ENCODE measurements at regions not wholly inside any gene's neighbourhood (a gene's known extent, or its start where the extent isn't known, plus 50 kb on each side); places are given as distances from the start of the nearest gene placed in this dataset.

DNA sequence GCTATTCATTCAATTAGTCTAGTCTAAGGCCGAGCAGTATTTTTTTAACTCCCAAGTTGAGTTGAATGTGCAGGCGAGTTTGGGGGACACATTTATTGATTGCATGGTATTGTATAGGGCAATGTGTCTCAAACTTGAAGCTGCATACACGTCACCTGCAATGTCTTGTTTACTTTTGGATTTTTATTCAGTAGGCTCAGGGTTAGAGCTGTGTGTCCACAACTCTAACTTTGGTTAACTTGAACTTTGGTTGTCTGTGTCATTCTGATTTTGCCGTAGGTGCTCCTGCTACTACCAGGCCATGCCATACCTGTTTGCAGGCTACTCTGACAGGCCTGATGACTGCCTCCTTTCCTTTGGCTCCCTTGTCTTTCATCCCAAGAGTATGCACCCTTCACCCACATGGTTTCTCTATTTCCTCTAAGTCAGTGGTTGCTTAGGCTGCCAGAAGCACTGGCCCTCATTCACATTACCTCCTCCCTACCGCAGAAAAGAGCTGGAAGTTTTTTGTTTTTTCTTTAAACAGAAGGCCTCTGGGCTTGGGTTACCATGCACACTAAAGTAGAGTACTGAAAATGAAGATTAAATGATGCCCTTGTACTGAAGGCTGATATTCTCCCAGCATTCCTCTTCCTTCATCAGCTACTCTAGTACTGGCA is 219.4 kb upstream of the SPOPL start:
- TF ChIP-seq, protein P1, sequence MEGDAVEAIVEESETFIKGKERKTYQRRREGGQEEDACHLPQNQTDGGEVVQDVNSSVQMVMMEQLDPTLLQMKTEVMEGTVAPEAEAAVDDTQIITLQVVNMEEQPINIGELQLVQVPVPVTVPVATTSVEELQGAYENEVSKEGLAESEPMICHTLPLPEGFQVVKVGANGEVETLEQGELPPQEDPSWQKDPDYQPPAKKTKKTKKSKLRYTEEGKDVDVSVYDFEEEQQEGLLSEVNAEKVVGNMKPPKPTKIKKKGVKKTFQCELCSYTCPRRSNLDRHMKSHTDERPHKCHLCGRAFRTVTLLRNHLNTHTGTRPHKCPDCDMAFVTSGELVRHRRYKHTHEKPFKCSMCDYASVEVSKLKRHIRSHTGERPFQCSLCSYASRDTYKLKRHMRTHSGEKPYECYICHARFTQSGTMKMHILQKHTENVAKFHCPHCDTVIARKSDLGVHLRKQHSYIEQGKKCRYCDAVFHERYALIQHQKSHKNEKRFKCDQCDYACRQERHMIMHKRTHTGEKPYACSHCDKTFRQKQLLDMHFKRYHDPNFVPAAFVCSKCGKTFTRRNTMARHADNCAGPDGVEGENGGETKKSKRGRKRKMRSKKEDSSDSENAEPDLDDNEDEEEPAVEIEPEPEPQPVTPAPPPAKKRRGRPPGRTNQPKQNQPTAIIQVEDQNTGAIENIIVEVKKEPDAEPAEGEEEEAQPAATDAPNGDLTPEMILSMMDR (IDR thresholded peaks at IDR 0.05), result no peak
- TF ChIP-seq POLR2A (IDR thresholded peaks at IDR 0.05) (no peak), POLR2AphosphoS5 (IDR thresholded peaks at IDR 0.05) (no peak)

Measured in breast epithelium (tissue), 3 donors.